SW480 (cell line): ENCODE measurements at regions not wholly inside any gene's neighbourhood (a gene's known extent, or its start where the extent isn't known, plus 50 kb on each side); places are given as distances from the start of the nearest gene placed in this dataset.
"Not testable (repeated sequence)": the region's sequence is repeated elsewhere in the genome, so short reads cannot be mapped to it uniquely, and the experiment has no call there.

Source experiments
- DNase-seq: peaks from one replicate; pipeline ENCODE4 v3.0.0-alpha.2; 2016; ENCODE audit warnings: low spot score

DNA sequence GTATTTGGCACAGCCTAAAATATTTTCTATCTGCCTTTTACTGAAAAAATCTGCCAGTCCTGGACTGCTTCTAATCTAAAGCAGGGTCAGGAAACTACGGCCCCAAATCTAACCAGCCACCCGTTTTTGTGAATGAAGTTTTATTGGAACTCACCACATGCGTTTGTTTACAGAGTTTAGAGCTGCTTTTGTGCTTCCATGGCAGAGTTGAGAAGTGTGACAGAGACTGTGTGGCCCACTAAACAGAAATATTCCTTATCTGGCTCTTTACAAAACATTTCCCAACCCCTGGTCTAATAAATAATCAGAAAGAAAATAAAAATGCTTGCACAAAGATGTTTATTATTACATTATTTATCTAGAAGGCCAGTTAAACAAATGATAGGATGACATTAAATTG, 110.2 kb downstream of the COPRS start:
- DNase-seq, result no peak

DNA sequence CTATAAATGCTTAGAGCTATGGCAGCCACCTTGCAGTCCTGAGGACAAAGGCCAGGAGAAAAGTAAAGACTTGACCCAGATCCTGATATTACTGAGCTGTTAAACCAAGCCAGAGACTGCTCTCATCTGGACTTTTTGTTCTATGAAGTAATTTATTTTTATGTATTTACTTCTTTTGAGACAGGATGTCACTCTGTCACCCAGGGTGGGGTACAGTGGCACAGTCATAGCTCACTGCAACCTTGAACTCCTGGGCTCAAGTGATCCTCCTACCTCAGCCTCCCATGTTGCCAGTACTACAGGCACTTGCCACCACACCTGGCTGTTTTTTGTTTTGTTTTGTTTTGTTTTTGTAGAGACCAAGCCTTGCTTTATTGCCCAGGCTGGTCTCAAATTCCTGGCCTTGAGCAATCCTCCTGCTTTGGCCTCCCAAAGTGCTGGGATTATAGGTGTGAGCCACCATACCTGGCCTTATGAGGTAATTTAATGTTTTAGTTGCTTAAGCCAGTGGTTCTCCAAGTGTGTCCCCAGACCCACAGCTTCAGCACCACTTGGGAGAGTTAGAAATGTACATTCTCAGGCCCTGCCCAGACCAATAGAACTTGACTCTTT, 112.1 kb downstream of the COPRS start:
- no peak for DNase-seq

DNA sequence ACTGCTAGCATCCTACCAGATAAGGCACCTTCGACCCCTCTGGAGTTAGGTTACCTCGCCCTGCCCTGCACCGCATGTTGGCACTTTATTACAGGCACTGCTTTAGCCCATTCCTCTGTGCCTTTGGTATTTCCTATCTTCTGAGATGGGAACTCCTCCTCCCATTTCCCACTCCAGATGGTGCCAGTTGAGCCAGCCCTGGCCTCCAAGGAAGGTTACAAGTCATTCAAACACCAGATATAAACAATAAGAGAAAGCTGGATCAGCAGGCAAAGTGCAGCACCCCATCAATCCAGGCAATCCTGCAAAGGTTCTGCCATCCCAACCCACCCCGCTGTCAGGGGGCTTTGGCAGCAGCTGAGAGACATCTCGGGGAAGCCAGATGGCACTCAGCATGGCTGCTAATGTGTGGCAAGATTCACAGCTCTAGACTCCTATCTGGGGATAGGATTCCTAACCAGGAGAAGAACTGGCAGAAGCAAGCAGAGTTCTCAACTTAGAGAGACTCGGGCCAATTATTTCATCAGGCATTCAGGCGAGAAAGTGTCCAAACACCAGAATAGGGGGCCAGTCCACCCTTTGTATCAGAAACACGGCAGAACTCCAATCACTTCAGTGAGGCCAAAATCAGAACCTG, 113.0 kb downstream of the COPRS start:
- no peak for DNase-seq

DNA sequence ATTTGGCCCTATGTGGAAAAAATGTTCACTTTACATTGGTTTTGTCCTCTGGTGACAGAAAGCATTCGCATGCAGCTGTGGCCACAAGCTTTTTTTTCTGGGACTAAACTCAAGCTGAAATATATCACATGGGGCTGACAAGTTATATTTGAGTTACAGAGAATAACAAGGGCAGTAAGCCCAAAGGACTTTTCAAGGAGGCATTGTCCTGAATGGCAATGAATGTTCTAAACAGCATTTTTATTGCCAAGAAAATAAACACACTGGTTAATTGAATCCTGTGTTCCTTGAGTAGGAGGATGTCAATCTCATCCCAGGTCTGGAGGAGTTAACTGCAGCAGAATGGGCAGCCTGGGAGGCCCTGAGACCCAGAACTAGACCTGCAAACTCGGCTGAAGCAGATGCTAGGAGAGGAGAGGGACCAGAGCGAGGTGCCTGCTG, 114.5 kb downstream of the COPRS start:
- DNase-seq, result no peak

DNA sequence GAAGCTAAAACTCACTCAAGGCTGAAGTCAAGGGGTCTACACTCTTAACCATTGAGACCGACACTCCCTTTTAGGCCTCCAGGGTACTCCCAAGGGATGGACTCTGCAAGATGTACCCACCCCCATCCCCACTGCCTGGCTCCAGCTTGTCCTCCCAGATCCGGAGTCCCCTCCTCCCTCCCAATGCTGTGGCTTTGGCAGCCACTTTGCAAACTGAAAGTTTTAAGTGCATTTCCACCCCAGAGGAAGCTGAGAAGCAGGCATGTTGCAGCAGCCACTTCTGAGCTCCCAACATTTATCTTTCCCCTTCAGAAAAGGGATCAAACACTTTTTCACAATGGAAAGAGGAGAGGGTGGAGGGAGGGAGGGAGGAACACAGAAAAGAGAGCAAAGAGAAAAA, 115.2 kb downstream of the COPRS start:
- DNase-seq, result no peak

DNA sequence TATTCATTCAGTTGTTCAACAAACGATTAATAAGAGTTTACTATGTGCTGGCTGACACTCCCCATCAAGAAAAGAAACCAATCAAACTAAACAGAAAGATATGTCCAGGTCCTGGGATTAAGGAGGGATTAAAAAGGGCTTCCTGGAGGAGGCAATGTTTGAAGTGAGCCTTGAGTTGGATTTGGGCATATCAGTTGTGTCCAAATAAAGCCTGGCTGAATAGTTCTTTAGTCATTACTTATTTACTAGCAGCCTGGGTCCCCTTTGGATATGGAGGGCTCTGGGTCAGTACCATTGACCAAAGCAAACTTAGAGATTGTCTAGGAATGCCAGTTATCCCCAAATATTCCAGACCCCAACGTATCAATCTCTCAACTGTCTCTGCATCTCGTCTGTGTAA, 117.7 kb downstream of the COPRS start:
- DNase-seq, result no peak

DNA sequence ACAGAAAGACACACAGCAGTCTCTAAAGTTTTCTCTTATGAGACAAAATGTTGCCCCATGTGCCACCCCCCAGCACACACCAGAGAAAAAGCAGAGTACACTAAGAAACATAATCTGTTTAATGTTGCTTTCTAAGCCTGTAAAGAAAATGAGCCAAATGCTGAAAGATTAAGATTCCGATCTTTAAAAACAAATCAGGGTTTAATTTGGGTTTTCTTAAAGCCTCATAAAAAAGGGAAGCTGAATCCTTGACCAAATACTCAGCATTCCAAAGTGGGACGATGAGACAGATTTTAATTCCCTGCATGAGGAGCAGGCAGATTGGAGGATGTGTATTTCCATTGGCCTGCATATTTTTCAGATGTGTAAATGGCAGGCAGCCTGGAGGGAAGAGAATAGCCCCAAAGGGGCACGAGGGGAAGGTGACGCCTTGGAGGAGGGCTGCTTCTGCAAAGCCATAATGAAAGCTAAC, 118.4 kb downstream of the COPRS start:
- no peak for DNase-seq

DNA sequence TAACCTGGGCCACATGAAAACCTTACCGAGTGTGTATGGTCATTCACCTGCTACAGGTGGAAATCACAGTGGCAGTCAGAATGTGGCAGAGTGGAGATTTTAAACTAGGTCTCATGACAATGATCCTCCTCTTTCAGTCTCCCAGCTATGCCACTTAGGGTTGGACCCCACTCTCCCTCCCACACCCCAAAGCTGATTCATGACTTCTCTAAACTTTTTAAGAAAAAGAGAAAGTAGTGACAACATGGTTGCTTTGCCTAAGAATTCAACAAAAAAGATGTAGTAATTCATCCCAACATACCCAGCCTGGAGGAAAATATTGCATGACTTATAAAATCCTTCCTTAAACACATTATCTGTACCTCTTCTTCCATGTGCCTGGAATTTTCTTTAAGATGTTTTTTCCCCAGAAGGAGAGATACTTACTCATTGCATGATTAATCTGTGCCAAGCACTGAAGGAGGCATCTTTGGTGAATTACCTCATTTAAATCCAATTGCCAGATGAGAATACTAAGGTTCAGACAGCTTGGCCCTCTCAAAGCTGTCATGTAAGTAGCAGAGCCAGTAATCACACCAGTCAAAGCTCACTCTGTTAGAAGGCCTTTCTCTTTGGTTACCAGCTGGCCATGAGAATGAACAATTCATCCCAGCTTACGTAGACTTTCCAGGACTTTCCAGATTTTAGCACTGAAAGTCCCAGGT, 119.9 kb downstream of the COPRS start:
- DNase-seq, result no peak

DNA sequence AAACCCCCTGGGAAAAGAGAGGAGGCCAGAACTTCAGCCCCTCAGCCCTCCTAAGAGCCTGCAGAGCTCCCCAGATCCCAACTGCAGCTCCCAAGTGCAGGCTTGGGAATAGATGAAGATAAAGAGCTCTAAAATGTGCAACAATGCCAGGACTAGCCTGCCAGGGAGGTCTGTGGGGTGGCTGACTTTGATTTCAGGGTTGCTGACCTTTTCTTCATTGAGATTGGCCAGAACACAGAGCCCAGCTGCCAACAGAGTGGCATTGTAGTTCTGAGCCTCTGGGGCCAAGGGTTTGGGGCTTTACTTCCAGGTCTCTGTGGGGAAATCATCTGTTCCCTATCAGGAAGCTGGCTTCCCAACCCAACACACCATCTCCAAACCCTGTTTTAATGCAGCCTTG, 120.6 kb downstream of the COPRS start:
- DNase-seq, result no peak

DNA sequence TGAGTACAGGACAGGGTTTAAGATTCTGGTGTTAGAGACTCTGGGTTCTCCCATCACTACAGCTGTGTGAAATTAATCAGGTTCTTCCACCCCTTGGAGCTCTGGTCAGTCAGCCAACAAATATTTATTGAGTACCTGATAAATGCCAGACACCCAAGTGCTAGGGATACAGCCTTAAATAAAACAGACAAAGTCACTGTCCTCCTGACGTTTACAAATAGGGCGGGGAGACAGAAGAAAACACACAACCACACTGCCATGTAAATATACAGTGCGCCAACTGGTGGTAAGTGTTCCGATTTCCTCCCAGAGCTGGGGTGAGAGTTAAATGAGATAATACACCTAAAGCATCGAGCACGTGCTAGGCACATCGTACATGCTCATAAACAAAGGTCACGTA, 121.0 kb downstream of the COPRS start:
- DNase-seq, result no peak

DNA sequence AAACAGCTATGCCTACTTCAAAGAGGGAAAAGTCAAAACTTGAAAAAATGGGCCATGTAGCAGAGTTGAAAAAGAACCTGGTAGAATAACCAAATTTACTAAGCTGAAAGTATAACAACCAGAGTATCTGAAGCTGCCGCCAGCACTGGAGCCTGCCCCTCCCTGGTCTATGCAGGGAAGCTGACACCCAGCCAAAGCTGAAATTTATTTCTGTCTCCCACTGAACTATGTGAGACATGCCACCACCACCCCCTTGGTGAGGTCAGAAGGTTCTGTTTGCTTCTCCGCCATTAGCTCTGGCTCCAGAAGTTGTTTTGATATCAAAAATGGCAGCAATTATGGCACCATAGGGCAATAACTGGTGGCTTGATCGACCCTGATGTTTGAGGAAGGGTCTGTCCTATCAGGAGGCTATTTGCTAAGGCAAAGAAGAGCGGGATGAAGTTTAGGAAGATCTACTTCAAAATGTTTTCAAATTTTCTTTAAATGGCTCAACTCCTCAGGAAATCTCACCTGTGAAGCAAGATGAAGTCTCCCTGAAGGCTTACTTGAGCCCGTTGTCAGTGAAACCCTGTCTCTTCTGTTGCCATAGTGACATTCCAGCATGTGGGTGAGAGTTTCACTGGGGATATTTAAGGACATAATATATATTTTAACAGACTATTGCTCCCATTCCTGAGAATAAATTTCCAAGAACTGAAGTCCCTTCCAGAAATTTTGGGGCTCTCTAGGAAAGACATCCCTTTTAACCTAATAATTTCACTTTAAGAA, 122.0 kb downstream of the COPRS start:
- DNase-seq, result no peak

DNA sequence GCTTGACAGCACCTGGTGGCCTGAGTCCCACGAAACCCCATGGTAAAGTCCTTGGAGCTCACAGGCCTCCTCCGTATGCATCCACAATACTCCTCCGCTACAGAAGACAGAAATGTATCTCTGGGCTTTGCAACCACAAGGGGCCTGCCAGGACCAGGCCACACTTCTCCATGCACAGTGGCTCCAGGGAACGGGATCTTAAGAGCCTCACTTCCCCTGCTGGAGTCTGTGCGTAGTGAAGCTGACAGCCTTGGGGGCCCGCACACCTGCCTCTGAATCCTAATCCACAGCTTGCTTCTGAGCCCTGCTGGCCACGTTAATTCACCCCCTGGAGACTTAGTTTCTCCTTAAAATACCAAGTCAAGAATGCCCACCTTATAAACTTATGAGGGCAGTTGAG, 125.7 kb downstream of the COPRS start:
- no peak for DNase-seq

DNA sequence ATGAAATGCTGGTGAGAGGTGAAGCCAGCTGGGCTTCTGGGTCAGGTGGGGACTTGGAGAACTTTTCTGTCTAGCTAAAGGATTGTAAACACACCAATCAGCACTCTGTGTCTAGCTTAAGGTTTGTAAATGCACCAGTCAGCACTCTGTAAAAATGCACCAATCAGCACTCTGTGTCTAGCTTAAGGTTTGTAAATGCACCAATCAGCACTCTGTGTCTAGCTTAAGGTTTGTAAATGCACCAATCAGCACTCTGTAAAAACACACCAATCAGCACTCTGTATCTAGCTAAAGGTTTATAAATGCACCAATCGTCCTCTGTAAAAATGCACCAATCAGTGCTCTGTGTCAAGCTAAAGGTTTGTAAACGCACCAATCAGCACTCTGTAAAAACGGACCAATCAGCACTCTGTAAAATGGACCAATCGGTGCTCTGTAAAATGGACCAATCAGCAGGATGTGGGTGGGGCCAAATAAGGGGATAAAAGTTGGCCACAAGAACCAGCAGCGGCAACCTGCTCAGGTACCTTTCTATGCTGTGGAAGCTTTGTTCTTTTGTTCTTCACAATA, 127.4 kb downstream of the COPRS start:
- DNase-seq, result not testable (repeated sequence)

DNA sequence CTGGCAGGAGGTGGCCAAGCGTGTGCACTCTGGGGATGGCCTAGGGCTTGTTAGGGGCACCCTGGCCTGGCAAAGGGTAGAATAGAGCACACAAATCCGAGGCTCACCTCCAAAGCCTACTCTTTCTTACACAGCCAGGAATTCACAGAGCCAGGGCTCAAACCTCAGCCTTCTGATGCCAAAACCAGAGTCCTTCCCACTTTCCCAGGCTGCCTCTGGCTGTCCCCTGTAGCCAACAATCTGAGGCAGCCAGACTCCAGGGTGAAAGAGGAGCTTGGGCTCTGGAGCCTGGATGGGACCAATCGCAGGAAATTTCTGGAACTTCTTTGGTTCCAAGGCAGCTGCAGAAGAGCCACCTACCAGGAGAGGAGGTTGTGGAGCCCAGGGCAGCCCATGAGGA, 127.9 kb downstream of the COPRS start:
- DNase-seq, result no peak

DNA sequence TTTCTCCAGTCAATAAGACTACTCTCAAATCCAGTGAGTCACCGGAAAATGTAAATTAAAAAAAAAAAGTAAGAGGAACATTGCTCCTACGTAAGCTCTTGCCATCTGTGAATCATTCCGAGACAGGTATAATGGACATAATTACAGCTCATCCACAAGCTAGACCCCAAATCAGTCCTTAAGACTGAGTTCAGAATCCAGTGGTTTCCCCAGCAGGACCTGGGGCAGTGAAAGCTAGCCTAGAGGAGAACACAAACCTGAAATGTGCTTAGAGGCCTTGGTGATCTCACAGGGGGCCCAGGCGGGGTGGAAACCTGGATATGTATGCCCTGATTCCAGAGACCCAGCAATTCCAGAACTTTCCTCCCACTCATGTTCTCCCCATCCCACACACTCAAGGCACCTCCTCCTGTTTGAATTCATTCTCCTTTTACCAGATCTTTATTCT, 132.0 kb downstream of the COPRS start:
- DNase-seq, result peak; percentile 30

DNA sequence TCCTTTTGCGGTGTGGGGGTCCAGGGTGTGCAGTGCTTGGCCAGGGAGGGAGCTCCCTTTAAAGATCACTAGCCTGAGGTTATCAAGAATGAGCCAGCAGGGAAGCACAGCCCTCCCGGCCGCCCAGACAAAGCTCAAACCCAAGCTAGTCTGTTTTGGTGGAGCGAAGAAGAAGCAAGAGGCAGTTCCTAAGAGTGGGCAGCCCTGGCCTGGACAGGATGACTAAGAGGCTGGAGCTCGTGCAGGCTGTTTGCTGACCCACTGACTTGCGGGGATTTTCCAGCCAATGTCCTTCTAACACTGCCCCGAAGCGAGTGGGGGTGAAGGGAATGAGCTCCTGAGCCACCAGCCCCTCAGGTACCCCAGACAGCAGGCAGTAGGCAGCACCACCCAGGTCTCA, 134.4 kb downstream of the COPRS start:
- DNase-seq, result peak; percentile 23

DNA sequence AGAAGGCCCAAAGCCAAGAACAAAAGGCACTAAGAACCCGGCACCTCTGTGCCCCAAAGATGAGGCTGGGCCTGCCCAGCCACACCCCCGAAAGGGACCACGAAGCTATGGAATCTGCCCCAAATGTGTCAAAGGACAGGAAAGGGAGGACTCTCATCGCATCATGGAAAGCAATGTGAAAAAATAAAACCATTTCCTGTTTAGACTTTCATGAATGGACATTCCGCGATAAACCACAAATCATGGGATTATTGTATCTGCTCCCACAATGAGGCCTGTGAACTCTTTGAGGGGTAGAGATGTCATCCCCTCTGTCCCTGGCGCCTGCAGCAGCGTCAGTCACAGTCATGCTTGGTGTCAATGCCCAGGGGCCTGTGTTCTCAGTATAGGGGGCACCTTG, 135.0 kb downstream of the COPRS start:
- peak; percentile 84 for DNase-seq

DNA sequence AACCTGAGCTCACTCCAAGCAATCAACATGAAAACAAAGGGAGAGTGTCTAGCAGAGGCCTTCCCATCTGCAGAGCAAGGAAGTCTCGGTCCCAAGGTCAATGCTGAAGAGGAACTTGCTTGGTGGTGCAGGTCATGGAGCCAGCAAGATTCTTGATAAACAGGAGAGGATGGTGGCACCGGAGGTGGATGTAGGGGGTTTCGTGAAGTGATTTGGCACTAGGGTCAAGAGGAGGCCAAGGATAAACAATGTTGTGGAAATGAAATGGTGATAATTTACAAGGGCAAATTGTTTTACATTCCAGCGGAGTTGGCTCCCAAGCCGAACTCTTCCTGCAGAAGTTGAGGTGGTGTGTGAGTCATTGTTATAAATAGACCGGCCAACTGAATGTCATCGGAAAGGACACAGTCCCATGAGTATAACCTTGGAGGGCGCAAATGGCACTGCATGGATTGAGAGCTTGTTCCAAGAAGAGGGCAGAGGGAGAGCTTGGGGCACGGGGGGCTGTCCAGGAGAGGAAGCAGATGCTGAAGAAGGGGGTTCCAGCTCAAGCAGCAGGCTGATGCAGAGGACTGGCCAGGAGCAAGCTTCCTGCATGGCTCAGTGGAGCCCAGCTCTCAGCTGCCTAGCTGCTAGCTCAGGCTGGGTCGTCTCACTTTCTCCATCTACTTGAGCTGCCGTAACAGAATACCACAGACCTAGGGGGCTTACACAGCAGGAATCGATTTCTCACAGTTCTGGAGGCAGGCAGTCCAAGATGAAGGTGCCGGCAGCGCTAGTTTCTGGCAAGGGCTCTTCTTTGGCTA, 136.6 kb downstream of the COPRS start:
- DNase-seq, result peak; percentile 57

DNA sequence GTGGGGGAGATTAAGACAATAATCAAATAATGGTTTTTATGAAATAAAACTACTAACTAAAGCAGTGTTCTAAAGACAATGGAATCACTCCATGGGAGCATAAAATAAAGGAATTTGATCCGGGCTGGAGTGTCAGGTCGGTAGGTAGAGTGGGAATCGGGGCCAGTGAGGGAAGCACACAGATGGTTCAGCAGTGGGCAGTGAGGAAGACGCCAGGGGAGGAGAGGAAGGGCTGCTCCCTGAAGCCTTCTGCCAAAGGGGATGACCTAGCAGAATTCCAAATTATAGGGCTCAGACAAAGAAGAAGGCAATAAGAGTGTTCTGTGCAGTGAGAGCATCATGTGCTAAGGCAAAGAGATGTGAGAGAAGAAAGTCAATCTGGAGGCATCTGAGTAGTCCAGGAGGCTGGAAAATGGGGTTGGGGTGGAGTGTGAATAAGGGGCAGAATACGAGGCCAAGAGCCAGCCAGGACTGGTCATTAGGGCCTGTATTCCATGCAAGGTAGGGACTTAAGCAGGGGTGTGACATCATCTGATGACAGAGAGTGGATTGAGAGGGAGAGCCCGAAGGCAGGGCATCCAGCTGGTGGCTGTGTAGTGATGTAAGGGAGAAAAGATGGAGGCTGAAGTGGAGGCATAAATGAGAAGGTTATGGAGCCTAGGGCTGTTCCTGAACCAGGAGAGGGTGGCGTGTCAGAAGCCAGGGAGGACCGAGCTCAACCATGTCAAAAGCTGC, 137.6 kb downstream of the COPRS start:
- no peak for DNase-seq

DNA sequence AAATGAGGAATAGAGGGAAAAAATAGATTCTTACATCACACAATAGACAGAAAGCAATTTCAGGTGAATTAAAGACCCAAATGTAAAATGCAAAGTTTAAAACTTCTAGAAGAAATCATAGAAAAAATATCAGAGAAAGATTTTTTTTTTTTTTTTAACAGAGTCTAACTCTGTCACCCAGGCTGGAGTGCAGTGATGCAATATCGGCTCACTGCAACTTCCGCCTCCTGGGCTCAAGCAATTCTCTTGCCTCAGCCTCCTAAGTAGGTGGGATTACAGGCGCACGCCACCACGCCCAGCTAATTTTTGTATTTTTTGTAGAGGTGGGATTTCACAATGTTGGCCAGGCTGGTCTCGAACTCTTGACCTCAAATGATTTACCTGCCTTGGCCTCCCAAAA, 141.8 kb downstream of the COPRS start:
- not testable (repeated sequence) for DNase-seq

DNA sequence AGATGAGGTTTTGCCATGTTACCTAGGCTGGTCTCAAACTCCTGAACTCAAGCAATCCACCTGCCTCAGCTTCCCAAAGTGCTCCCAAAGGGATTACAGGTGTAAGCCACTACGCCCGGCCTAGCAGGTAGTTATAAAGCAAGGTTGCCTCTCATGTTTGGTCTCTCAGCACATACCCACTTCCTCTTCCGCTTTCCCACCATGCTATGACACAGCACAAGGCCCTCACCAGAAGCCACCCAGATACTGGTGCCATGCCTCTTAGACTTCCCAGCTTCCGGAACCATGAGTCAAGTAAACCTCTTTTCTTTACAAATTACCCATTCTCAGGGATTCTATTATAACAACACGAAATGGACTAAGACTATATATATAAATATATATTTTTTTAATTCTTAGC, 143.6 kb downstream of the COPRS start:
- no peak for DNase-seq
